ENCODE measurements at regions not wholly inside any gene's neighbourhood (a gene's known extent, or its start where the extent isn't known, plus 50 kb on each side); places are given as distances from the start of the nearest gene placed in this dataset.

- FAIRE-seq, result no peak
These were observed 340.5 kb upstream of the ANO3 start for GRCh38 chr11:25991476-25991875.

DNA sequence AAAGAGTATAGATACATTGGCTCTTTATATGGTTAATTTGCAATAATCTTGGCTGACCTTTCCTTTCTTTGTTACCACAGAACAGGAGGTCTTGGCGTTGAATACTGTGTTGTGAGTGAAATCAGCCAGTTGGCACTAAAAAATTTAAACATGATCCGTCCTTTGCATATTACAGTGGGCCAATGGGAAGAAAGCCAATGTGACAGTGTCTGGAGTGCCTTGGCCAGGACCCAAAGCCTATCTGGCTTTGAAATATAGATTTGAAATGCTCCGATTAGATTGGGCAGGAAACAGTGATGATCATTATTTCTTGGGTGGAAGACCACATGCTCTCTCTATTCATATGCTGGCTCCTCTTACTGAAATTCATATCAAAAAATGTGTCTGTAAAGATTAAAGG lies 339.6 kb upstream of the ANO3 start:
- FAIRE-seq, result no peak

DNA sequence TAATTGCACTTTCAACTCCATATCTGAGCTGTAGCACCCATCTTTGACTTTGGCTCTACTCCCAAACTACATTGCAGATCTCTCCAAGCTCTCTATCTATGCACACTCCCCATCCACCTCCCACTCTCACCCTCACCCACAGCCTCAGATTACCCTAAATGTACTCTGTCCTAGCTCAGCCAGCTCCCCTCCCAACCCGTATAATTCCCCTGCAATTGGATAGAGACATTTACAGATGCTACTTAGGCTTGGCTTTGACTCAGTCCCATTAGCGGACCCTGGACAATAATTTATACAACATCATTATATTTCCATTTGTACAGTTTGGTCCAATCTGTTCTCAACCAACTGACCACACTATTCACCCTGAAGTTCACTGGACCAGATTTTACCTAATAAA lies 338.9 kb upstream of the ANO3 start:
- no peak for FAIRE-seq

- FAIRE-seq, result no peak
These were observed 320.5 kb upstream of the ANO3 start for GRCh38 chr11:26011474-26011873.

- FAIRE-seq, result no peak
These were observed 317.3 kb upstream of the ANO3 start for GRCh38 chr11:26014456-26015115.

- no peak for FAIRE-seq
These were observed 314.5 kb upstream of the ANO3 start for GRCh38 chr11:26017322-26017860.

DNA sequence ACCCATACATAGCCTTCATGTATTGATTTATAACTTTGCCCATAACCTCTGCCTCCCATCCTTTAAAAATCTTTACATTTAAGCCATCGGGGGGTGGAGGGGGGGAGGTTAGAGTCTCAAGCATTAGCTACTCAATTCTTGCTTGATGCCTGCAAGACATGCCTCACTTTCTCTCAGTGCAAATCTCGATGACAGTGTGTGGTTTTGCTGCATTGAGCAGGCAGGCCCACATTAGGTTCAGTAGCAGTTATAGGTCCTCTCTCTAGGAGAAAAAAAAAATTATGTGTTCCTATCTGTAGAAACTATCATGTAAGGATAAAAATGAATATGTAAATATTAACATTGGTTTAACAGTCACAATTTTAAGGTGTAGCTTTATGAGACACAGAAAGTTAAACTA lies 314.0 kb upstream of the ANO3 start:
- no peak for FAIRE-seq

- FAIRE-seq, result no peak
These were observed 313.6 kb upstream of the ANO3 start for GRCh38 chr11:26018336-26018735.

GRCh38 chr11:26019386-26019785 lies 312.5 kb upstream of the ANO3 start:
- no peak for FAIRE-seq

GRCh38 chr11:26021017-26021416 lies 310.9 kb upstream of the ANO3 start:
- no peak for FAIRE-seq

- FAIRE-seq, result no peak
These were observed 308.9 kb upstream of the ANO3 start for GRCh38 chr11:26023057-26023456.

- no peak for FAIRE-seq
These were observed 306.3 kb upstream of the ANO3 start for GRCh38 chr11:26025676-26026075.

- FAIRE-seq, result no peak
These were observed 305.9 kb upstream of the ANO3 start for GRCh38 chr11:26026078-26026477.

DNA sequence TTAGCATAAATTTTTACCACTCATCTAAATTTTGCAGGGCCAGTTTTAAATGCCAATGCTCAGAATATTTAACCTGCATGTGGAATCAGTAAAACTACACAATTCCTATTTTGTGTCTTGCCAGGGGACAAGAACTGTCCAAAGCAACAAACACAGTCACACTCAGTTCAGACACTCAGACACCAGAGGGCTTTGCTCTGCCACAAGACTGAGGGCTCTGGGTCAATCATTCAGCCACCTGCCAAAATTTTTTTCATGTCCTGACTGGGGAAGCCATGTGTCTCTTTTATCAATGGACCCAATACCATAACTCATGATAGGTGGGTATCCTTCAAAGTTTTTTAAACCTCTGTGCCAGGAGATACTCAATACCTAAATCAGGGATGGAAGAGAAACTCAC lies 304.0 kb upstream of the ANO3 start:
- no peak for FAIRE-seq

GRCh38 chr11:26028393-26028911 lies 303.5 kb upstream of the ANO3 start:
- no peak for FAIRE-seq

DNA sequence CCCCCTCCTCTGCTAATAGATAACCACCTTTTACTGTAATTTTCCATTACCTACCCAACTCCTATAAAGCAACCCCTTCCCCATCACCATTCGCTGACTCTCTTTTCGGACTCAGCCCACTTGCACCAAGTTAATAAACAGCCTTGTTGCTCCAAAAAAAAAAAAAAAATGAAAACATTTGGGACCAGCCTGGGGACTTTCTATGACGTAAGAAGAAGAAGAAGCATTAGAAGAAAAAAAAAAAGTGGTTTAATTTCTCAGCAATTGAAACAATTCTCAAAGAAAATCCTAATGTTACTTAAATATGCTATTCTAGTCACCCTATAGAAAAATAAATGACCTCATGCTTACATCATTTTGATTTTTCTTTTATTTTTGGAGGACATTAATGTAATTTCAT lies 301.5 kb upstream of the ANO3 start:
- no peak for FAIRE-seq

- FAIRE-seq, result no peak
These were observed 299.7 kb upstream of the ANO3 start for GRCh38 chr11:26032241-26032640.

DNA sequence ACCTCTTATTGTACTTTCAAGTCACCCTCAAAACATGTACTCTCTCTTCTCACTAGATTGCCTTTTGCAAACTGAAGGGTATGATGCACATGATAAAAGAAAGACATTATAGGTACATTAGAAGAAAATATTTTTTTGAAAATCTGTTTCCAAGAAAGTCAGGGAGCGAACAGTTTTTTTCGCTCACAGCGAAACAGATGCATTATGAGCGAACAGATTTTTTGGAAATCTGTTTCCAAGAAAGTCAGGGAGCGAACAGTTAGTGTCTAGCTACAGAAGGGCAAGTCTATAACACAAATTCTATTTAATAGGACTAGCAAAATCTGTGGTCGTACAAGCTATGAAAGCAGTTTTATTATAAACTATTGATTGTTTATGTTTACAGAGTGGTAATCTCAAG lies 296.2 kb upstream of the ANO3 start:
- no peak for FAIRE-seq

- no peak for FAIRE-seq
These were observed 294.2 kb upstream of the ANO3 start for GRCh38 chr11:26037716-26038115.

DNA sequence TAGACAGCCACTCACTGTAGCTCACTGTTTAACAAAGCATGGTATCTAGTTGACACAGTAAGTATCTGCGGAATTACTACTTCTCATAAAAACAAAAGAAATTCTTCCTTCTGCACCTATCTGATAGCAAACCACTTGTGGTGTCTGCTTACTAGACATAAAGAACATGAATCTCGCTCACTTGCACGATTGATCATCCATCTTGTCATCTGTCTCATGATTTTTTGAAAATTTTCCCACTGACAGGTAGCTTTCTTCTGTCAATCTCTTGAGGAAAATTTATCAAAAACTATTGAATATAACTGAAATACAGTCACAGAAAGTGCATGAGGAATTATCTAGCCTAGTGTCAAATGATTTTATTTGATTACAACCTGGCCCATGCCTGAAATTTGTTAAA lies 291.6 kb upstream of the ANO3 start:
- FAIRE-seq, result no peak

DNA sequence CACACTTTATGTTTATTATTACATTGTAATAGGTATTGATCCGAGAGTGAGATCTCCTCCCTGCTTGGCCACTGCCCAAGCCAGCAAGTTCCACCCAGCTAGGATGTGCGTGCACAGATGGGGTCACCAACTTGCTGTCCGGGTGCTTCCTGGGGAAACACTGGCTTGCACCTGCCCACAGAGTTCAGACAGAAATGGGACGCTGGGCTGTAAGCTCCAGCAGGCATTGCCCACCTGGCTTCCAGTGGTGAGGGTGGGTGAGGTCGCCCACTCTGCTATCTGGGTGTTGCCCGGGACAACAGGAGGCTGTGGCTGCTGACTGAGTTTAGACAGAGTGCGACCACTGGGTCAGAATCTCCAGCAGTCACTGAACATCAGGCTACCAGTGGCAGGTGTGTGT lies 289.8 kb upstream of the ANO3 start:
- FAIRE-seq, result no peak

DNA sequence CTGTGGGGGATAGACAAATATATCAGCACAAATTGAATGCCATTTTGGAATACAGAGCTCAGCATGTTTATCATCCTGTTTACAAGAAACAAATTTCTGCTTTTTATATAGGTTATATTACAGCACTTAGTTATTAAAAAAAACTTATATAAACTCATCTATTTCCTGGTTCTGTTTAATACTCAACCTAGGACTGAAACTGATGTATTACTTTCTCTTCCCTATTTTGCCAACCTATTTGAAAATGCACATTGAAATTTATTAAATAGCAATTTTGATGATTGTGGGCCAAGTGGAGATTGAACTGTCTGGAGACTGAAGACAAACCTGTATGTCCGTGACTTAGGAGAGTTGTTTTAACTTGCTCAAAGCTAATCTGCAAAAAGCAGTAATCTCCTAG lies 288.3 kb upstream of the ANO3 start:
- no peak for FAIRE-seq

DNA sequence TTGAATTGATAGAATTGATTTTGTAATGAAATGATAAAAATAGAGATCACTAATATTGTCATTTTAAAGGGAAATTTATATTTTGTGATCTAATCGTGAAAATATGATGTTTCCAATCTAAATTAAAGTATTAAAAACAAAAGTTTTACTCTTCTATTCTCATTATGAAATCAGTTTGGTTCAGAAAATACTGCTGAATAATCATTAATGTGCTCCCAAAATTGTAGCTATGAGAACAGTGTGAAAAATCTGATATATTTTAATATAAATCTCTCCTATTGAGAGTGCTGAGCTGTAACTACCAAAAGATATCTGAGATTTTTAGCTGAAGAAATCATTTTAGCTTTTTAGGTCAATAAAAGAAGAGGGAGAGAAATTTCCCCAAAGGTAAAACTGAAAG lies 287.5 kb upstream of the ANO3 start:
- no peak for FAIRE-seq

DNA sequence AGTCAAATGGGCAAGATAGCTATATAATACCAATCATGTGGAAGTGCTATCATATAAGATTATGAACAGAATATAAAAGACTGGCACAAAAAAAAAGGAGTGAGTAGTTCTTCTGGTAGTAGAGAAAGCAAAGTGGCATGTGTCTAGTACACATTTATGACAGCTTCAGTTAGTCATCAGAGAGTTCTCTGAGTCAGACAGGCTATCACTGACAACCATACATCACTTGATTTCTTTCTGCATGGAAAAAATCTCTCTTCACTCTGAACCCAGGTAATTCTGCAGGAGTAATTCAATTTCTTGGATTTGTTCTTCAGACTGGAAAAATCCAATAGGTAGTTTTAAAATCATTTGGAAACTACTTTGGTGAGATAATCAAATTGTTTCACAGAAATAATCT lies 286.8 kb upstream of the ANO3 start:
- no peak for FAIRE-seq

GRCh38 chr11:26048271-26048670 lies 283.7 kb upstream of the ANO3 start:
- no peak for FAIRE-seq

All from TTC549 (cell line).